LHCN-M2 (cell line): ENCODE measurements at regions not wholly inside any gene's neighbourhood (a gene's known extent, or its start where the extent isn't known, plus 50 kb on each side); places are given as distances from the start of the nearest gene placed in this dataset.

Experiments
- DNase-seq: peaks from one replicate; pipeline ENCODE4 v3.0.0-alpha.2; 2012; ENCODE audit warnings: low read depth

DNA sequence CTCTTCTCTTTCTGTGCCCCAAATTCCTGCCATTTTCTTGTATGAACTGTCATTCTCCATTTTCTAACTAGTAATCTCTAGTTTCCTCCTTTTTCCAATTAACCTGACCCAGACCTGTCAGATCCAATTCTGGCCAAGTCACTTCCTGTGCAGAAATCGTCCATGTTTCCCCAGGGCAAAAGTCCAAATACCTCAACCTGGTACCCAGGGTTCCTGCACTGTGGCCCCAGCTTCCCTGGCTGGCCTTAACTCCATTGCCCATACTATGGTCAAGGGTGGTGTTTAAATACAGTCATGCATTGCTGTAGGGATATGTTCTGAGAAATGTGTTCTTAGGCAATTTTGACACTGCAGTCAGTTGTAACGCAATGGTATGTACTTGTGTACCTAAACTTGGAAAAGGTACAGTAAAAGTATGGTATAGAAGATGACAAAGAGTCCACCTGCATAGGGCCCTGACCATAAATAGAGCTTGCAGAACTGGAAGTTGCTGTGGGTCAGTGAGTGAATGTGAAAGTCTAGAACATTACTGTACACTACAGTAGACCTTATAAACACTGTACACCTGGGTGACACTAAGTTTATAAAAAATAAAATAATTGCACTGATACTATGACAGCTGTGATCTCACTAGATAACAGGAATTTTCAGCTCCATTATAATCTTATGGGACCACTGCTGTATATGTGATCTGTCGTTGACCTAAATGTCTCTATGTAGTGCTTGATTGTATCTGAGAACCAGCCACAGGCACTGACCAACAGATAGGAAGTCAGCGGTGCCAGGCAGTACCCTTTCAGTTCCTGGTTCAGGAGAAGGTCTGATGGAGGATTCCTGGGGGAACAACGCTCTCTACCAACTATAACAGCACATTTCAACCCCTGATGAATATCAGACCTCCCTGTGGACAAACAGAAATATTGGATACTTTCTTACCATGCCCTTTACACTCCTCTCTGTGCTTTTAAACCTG lies 336.1 kb upstream of the PROK2 start:
- DNase-seq = no peak

- no peak for DNase-seq
Observed at GRCh38 chr3:72120039-72120438, 335.1 kb upstream of the PROK2 start.

GRCh38 chr3:72118628-72119027 lies 333.7 kb upstream of the PROK2 start:
- no peak for DNase-seq

DNA sequence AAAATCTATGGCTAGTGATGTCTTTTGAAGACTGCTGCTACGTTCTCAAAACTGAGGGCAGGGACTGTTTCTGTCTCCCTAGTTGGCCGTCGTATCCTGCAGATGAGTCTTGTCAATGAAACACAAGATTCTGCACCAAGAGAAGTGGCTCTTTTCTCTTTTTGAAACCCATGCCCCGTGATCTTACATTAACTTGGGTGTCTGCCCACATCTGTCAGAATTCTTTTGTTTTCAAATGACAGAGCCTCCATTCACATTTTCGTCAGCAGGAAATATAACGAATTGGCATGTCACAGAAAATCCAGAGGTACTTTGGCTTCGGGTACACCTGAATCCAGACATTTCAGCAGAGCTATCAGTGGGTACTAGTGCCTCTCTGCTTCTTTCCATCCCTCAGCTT lies 331.3 kb upstream of the PROK2 start:
- DNase-seq = no peak

- no peak for DNase-seq
Observed at GRCh38 chr3:72115307-72115706, 330.4 kb upstream of the PROK2 start.

GRCh38 chr3:72114773-72115172 lies 329.8 kb upstream of the PROK2 start:
- DNase-seq = no peak

DNA sequence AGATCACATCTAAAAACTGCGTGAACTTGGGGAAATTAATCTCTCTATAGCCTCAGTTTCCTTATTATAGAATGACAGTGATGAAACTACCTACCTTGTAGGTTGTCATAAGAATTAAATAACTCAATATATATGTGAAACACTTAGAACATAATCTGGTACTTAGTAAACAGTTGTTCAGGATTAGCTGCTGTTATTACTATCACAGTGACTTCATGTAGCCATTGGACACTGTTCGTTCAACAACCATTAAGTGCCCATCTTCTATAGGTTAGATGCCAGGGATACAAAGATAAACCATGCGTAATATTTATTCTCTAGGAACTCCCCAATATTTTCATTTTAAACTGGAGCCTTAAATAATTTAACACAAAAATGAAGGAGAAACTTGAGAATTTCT lies 329.0 kb upstream of the PROK2 start:
- DNase-seq = no peak

GRCh38 chr3:72113564-72113963 lies 328.6 kb upstream of the PROK2 start:
- no peak for DNase-seq

DNA sequence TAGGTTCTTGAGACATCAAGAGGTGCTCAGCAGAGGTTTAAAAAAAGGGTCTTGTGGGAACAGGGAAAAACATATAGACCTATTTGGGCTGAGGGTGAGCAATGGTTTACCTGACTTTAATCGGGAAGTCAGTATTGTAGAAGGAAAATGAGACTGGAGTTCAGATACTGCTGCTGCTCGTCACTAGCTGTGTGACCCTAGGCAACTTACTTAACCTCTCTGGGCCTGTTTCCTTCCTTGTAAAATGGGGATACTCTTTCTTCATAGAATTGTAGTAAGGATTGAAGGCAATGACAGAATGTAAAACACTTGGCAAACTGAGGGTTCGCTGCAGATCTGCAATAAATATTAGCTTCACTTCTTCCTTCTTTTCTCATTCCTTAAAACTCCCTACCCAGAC lies 327.5 kb upstream of the PROK2 start:
- no peak for DNase-seq

- no peak for DNase-seq
Observed at GRCh38 chr3:72111265-72112205, 326.6 kb upstream of the PROK2 start.

DNA sequence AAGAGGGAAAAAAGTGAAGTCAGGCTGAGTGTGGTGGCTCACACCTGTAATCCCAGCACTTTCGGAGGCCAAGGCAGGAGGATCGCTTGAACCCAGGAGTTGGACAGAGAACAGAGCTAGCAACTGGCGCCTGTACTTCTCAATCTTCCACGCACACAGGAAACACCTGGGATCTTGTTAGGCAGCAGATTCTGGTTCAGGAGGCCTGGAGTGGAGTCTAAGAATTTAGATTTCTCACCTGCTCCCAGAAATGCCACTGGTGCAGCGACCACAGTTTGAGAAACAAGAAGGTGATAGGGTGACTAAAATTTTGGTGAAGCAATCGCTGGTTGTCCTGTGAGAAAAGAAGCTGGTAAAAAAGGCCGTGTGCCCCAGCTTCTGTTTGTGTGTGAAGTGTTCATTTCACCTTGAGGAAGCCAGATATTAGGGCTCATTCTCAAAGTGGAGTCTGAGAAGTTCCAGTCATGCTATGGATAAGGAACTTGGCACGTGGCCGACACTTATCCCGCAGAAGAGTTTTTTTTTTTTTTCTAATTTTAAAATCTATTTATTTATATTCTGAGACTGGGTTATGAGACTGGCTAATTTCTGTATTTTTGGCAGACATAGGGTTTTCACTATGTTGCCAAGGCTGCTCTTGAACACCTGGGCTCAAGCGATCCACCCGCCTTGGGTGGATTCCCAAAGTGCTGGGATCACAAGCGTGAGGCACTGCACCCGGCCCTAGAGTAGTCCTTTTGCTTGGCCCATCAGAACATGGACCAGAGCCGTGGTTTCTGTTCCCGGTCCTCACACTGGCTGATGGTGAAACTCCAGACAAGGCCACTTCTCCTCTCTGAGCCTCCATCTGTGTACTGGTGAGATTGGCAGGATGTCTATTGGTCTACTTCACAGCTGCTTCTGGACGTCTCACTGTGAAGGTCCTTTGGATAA lies 324.6 kb upstream of the PROK2 start:
- no peak for DNase-seq

DNA sequence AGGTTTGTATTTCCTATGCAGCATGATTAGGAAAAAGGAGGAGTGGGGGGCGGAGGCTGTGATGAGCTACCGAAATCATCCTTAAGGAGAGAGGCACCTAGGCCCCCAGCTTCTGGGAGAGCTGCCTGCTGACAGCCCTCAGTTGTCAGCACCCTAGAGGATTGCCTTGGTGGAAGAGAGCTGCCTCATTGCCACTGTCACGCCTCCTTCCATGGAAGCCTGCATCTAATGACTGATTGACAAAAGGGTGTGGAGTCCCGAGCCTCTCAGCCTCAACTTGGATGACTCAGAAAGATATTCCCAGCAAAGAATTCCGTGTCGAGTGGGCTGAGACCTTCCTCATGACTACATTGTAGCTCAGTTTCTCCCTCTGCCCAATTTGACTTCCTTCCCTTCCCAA lies 320.4 kb upstream of the PROK2 start:
- DNase-seq = peak; percentile 12

DNA sequence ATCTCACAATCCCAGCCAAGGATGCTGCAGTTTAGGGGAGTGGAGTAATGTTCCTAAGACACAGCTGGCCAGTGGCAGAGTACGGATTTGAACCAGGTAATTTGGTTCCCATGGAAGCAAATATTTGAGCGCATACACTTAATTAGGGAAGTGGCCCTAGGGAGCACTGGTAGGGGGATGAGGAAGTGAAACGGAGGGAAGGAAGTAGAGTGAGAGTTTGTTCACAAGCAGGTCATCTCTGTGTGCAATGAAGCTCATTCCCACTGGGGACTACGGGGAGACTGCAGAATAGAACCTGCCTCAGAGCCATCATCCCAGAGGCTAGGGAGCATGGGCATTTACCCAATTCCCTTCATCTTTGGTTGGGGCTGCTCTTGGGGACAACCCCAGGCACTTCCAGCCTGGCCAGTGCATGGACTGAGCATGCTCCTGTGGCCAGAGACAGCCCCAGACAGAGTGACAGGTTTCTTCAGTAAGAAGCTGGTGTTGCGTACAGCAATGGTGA lies 317.2 kb upstream of the PROK2 start:
- no peak for DNase-seq

GRCh38 chr3:72101494-72101893 lies 316.5 kb upstream of the PROK2 start:
- DNase-seq = no peak

- peak; percentile 84 for DNase-seq
Observed at GRCh38 chr3:72100601-72101187, 315.7 kb upstream of the PROK2 start.

GRCh38 chr3:72100080-72100511 lies 315.1 kb upstream of the PROK2 start:
- no peak for DNase-seq

- DNase-seq = no peak
Observed at GRCh38 chr3:72099326-72100079, 314.6 kb upstream of the PROK2 start.

- no peak for DNase-seq
Observed at GRCh38 chr3:72097053-72097452, 312.1 kb upstream of the PROK2 start.

DNA sequence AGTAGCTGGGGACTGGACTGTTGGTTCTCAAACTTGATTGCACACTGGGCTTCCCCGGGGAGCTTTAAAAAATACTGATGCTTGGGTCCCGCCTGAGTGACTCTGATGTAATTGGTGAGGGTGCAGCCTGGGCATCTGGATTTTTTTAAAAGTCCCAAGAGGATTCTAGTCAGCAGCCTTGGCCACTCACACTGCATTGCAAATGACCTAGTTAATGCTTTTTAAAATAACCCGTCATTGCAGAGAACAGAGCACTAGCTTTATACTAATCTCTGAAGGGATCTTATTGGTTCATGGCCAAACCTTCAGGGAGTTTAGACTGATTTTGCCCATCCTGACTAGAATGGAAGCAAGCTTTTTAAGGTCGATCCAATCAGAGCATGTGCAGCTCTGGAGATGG lies 310.6 kb upstream of the PROK2 start:
- DNase-seq = peak; percentile 12

- no peak for DNase-seq
Observed at GRCh38 chr3:72093992-72094334, 309.0 kb upstream of the PROK2 start.
